OCI-LY3 (cell line): ENCODE measurements at regions not wholly inside any gene's neighbourhood (a gene's known extent, or its start where the extent isn't known, plus 50 kb on each side); places are given as distances from the start of the nearest gene placed in this dataset.

Experiments used
- H2AFZ ChIP-seq: fragments of 200-600, 300-600 bp; shearing (Covaris generic); 2 replicates; pipeline ENCODE4 v1.6.0; 2014; ENCODE audit warnings: antibody characterized with exemption, low read depth, low read length
- H3K27ac ChIP-seq: fragments of 200-600, 300-600 bp; sonication (generic); 2 replicates; pipeline ENCODE4 v1.5.1; 2014; ENCODE audit warnings: mild to moderate bottlenecking, low read length, moderate library complexity, mixed read lengths
- H3K27me3 ChIP-seq: fragments of 200-600, 300-600 bp; sonication (generic); 2 replicates; pipeline ENCODE4 v1.6.1; 2014; ENCODE audit warnings: low read depth, low read length, mixed read lengths
- H3K36me3 ChIP-seq: fragments of 200-600, 300-600 bp; sonication (generic); replicated peaks from 2 replicates; pipeline ENCODE3; 2014; ENCODE audit warnings: low read depth, low read length, mixed read lengths
- H3K4me1 ChIP-seq: fragments of 300-600, 200-600 bp; sonication (generic); 2 replicates; pipeline ENCODE4 v1.6.1; 2014; ENCODE audit warnings: low read length, mixed read lengths
- H3K4me2 ChIP-seq: fragments of 200-600, 300-600 bp; sonication (generic); 2 replicates; pipeline ENCODE4 v1.6.1; 2014; ENCODE audit warnings: low read length, mixed read lengths
- H3K4me3 ChIP-seq: fragments of 300-600, 200-600 bp; sonication (generic); 2 replicates; pipeline ENCODE4 v1.5.1; 2014; ENCODE audit warnings: antibody characterized with exemption, mild to moderate bottlenecking, low read length, moderate library complexity
- H3K79me2 ChIP-seq: fragments of 300-600, 200-600 bp; shearing (Covaris generic); 2 replicates; pipeline ENCODE4 v1.6.1; 2014; ENCODE audit warnings: mild to moderate bottlenecking, low read length, mixed read lengths
- H3K9ac ChIP-seq: fragments of 300-600, 200-600 bp; shearing (Covaris generic); 2 replicates; pipeline ENCODE4 v1.6.0; 2014; ENCODE audit warnings: mild to moderate bottlenecking, low read length, moderate library complexity
- H3K9me3 ChIP-seq: fragments of 200-600, 300-600 bp; shearing (Covaris generic); 2 replicates; pipeline ENCODE4 v1.6.1; 2014; ENCODE audit warnings: low read length, mixed read lengths; ENCODE audit not compliant: insufficient read depth
- H4K20me1 ChIP-seq: fragments of 200-600, 300-600 bp; sonication (generic); 2 replicates; pipeline ENCODE4 v1.6.1; 2016; ENCODE audit warnings: low read length, mixed read lengths; ENCODE audit not compliant: insufficient read depth
- CTCF ChIP-seq: fragments of 200-600, 300-600 bp; sonication (generic); IDR thresholded peaks from 2 replicates; pipeline ENCODE4 v1.5.1; 2014; ENCODE audit warnings: antibody characterized with exemption, low read length, low read depth
- EZH2phosphoT487 ChIP-seq: fragments of 200-600 bp; shearing (Covaris generic); IDR thresholded peaks from 2 replicates; pipeline ENCODE4 v1.6.1; 2018; ENCODE audit warnings: antibody characterized with exemption, mixed run types, low read depth

GRCh38 chr20:59411589-59411988 lies 111.2 kb downstream of the EDN3 start:
- H3K27ac ChIP-seq: no peak overlapping the region
- no peaks in the 10 kb centered on the region for H3K9me3 ChIP-seq
- H3K9ac ChIP-seq: no peak overlapping the region
- H3K4me1 ChIP-seq: no peaks in the 10 kb centered on the region
- H2AFZ ChIP-seq: no peak overlapping the region
- no peak overlapping the region for H3K4me2 ChIP-seq
- H3K36me3 ChIP-seq: no peaks in the 10 kb centered on the region
- peaks cover 56% of the 10 kb centered on the region for H3K27me3 ChIP-seq
- no peaks in the 10 kb centered on the region for H3K79me2 ChIP-seq
- H4K20me1 ChIP-seq: no peaks in the 10 kb centered on the region
- H3K4me3 ChIP-seq: no peak overlapping the region
- TF ChIP-seq CTCF: no peak
- no peak for TF ChIP-seq EZH2phosphoT487

- H2AFZ ChIP-seq: no peak overlapping the region
- no peaks in the 10 kb centered on the region for H4K20me1 ChIP-seq
- H3K4me1 ChIP-seq: no peaks in the 10 kb centered on the region
- no peaks in the 10 kb centered on the region for H3K36me3 ChIP-seq
- peaks cover 54% of the 10 kb centered on the region for H3K27me3 ChIP-seq
- no peak overlapping the region for H3K4me2 ChIP-seq
- H3K9me3 ChIP-seq: no peaks in the 10 kb centered on the region
- no peak overlapping the region for H3K4me3 ChIP-seq
- no peak overlapping the region for H3K9ac ChIP-seq
- H3K79me2 ChIP-seq: no peaks in the 10 kb centered on the region
- no peak overlapping the region for H3K27ac ChIP-seq
- TF ChIP-seq EZH2phosphoT487 (no peak), CTCF (no peak)
Measured at GRCh38 chr20:59412181-59412580, 111.8 kb downstream of the EDN3 start.

- Histone ChIP-seq H3K27me3 (peaks cover 54% of the 10 kb centered on the region), H3K36me3 (no peaks in the 10 kb centered on the region), H3K27ac (no peak overlapping the region), H2AFZ (no peak overlapping the region), H3K4me1 (no peaks in the 10 kb centered on the region), H3K9ac (no peak overlapping the region), H3K79me2 (no peaks in the 10 kb centered on the region), H3K4me3 (no peak overlapping the region), H3K4me2 (no peak overlapping the region), H3K9me3 (no peaks in the 10 kb centered on the region), H4K20me1 (no peaks in the 10 kb centered on the region)
- peak; percentile 20; the same call in 1 of the 2 replicates for TF ChIP-seq CTCF
- no peak for TF ChIP-seq EZH2phosphoT487
Measured at GRCh38 chr20:59412875-59413284, 112.5 kb downstream of the EDN3 start.

GRCh38 chr20:59413326-59413865 lies 113.0 kb downstream of the EDN3 start:
- Histone ChIP-seq H3K4me2 (no peak overlapping the region), H3K9me3 (no peaks in the 10 kb centered on the region), H3K4me3 (no peak overlapping the region), H3K79me2 (no peaks in the 10 kb centered on the region), H3K27me3 (peaks cover 57% of the 10 kb centered on the region), H3K9ac (no peak overlapping the region), H3K27ac (no peak overlapping the region), H3K36me3 (no peaks in the 10 kb centered on the region), H2AFZ (no peak overlapping the region), H4K20me1 (no peaks in the 10 kb centered on the region), H3K4me1 (no peaks in the 10 kb centered on the region)
- TF ChIP-seq EZH2phosphoT487 (no peak), CTCF (no peak)
